NCI-H524 (cell line): ENCODE measurements at regions not wholly inside any gene's neighbourhood (a gene's known extent, or its start where the extent isn't known, plus 50 kb on each side); places are given as distances from the start of the nearest gene placed in this dataset.
"Not testable (repeated sequence)": the region's sequence is repeated elsewhere in the genome, so short reads cannot be mapped to it uniquely, and the experiment has no call there.

Source experiments
- DNase-seq, 2 experiments: peaks; one replicate each; lab custom pipeline; 2025; lab: John Stamatoyannopoulos, UW

GRCh38 chr15:61404567-61404966 is 175.5 kb upstream of the RORA start:
- DNase-seq = no peak

- no peak for DNase-seq
Observed at GRCh38 chr15:61403884-61404283, 174.8 kb upstream of the RORA start.

- no peak for DNase-seq
Observed at GRCh38 chr15:61401903-61402698, 173.0 kb upstream of the RORA start.

- no peak for DNase-seq
Observed at GRCh38 chr15:61398310-61398709, 169.2 kb upstream of the RORA start.

GRCh38 chr15:61396235-61396919 is 167.3 kb upstream of the RORA start:
- no peak for DNase-seq

- no peak for DNase-seq
Observed at GRCh38 chr15:61393949-61394348, 164.8 kb upstream of the RORA start.

GRCh38 chr15:61393524-61393923 is 164.4 kb upstream of the RORA start:
- DNase-seq = no peak

GRCh38 chr15:61390138-61390537 is 161.0 kb upstream of the RORA start:
- DNase-seq = no peak

- DNase-seq = no peak
Observed at GRCh38 chr15:61389334-61390028, 160.4 kb upstream of the RORA start.

- no peak for DNase-seq
Observed at GRCh38 chr15:61387675-61388074, 158.6 kb upstream of the RORA start.

- no peak for DNase-seq
Observed at GRCh38 chr15:61383421-61383820, 154.3 kb upstream of the RORA start.

- DNase-seq = no peak
Observed at GRCh38 chr15:61382927-61383326, 153.8 kb upstream of the RORA start.

- DNase-seq = no peak
Observed at GRCh38 chr15:61381501-61381900, 152.4 kb upstream of the RORA start.

- DNase-seq = peak; percentile 92 to 96
Observed at GRCh38 chr15:61380270-61380669, 151.2 kb upstream of the RORA start.

GRCh38 chr15:61379005-61379404 is 149.9 kb upstream of the RORA start:
- DNase-seq = peak in 1 of 2 experiments; percentile 33

GRCh38 chr15:61376961-61377360 is 147.9 kb upstream of the RORA start:
- no peak for DNase-seq

- DNase-seq = no peak
Observed at GRCh38 chr15:61376516-61376915, 147.4 kb upstream of the RORA start.

GRCh38 chr15:61374848-61375247 is 145.7 kb upstream of the RORA start:
- DNase-seq = no peak

GRCh38 chr15:61367953-61368352 is 138.9 kb upstream of the RORA start:
- DNase-seq = peak; percentile 13 to 73

- DNase-seq = peak; percentile 95 to 98
Observed at GRCh38 chr15:61364871-61365270, 135.8 kb upstream of the RORA start.

GRCh38 chr15:61362912-61363311 is 133.8 kb upstream of the RORA start:
- DNase-seq = not testable (repeated sequence)

- DNase-seq = no peak
Observed at GRCh38 chr15:61344293-61344692, 115.2 kb upstream of the RORA start.

- no peak for DNase-seq
Observed at GRCh38 chr15:61342390-61342789, 113.3 kb upstream of the RORA start.
